Kidney (tissue), 13 donors: ENCODE measurements at regions not wholly inside any gene's neighbourhood (a gene's known extent, or its start where the extent isn't known, plus 50 kb on each side); places are given as distances from the start of the nearest gene placed in this dataset.

Experiments used
- DNase-seq, 5 donors: peaks; one replicate each; pipeline ENCODE4 v3.0.0-alpha.2; 2013 to 2020
- FAIRE-seq: peaks from 2 replicates; lab custom pipeline; 2012; peaks lifted over from hg19 to GRCh38; lab: Jason Lieb, UNC
- H3K27ac ChIP-seq, 2 donors: one replicate each; pipeline ENCODE4 v1.7.0; 2013; ENCODE audit warnings: low read depth in 2 of 2, low read length in 2 of 2, inconsistent platforms in 1 of 2
- H3K27me3 ChIP-seq: one replicate; pipeline ENCODE4 v1.7.1; 2013; ENCODE audit warnings: low read length, inconsistent platforms; ENCODE audit not compliant: control insufficient read depth, insufficient read depth
- H3K36me3 ChIP-seq, 3 donors: one replicate each; pipeline versions ENCODE4 v1.7.0 to v1.7.1; 2013; ENCODE audit warnings: low read length in 3 of 3, control low read depth in 1 of 3, inconsistent platforms in 1 of 3; ENCODE audit not compliant: insufficient read depth in 3 of 3, control insufficient read depth in 2 of 3
- H3K4me1 ChIP-seq, 3 donors: one replicate each; pipeline versions ENCODE4 v1.7.0 to v1.7.1; 2013; ENCODE audit warnings: low read length in 3 of 3, inconsistent platforms in 1 of 3, low read depth in 1 of 3; ENCODE audit not compliant: control insufficient read depth in 2 of 3, insufficient read depth in 2 of 3
- H3K4me3 ChIP-seq, 3 donors: one replicate each; pipeline versions ENCODE4 v1.7.0 to v1.8.1; 2013; ENCODE audit warnings: low read length in 3 of 3, control low read depth in 1 of 3, inconsistent platforms in 1 of 3
- H3K9ac ChIP-seq, 3 donors: one replicate each; pipeline versions ENCODE4 v1.7.0 to v1.7.1; 2013; ENCODE audit warnings: low read length in 3 of 3, control low read depth in 1 of 3, inconsistent platforms in 1 of 3
- H3K9me3 ChIP-seq, 3 donors: one replicate each; pipeline versions ENCODE4 v1.7.0 to v1.7.1; 2013; ENCODE audit warnings: low read length in 3 of 3, control low read depth in 1 of 3, inconsistent platforms in 1 of 3; ENCODE audit not compliant: control insufficient read depth in 2 of 3, insufficient read depth in 1 of 3
- CTCF ChIP-seq: IDR thresholded peaks from 3 replicates; pipeline ENCODE4 v1.5.1; 2012; ENCODE audit warnings: mild to moderate bottlenecking, moderate library complexity, borderline replicate concordance; ENCODE audit not compliant: insufficient read depth; ENCODE audit errors: extremely low read depth
- intact Hi-C: fragments of 100-400 bp; cut with DNase I; formaldehyde crosslinking; loops from one replicate; pipeline ENCODE4 v1.11.1; 2022
- donor health status: control.
- donor health status: control.
- donor health status: control.
- donor health status: control.
- donor health status: control.
- donor health status: DM: yes; HTN: yes; CAD: no.
- donor health status: Normal renal cell carcinoma (clear cell type).

DNA sequence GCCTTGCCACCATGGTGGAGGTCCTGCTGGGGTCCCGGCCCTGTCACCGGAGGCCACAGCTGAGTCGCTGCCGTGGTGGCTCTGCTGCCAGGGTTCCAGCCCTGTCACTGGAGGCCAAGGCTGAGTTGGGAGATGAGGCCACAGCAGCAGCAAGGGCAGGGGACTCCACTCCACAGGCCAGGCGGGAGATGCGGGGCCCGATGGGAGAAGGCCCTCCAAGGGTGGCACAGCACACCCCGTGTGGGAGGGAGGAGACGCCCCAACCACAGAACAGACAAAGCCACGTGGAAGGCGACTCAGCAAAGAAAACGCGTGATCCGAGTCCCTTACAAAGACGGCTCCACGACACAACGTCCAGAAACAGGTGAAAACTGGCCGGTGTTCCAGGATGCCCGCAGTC lies 159.3 kb downstream of the BRD1 start:
- Histone ChIP-seq H3K4me1 (no peaks in the 10 kb centered on the region), H3K27me3 (peaks cover 19% of the 10 kb centered on the region), H3K27ac (no peak overlapping the region), H3K4me3 (no peak overlapping the region), H3K9ac (no peak overlapping the region), H3K9me3 (no peaks in the 10 kb centered on the region), H3K36me3 (no peaks in the 10 kb centered on the region)
- no peak for FAIRE-seq
- intact Hi-C loops: no loop called here
- no peak for TF ChIP-seq CTCF
- peak in 1 of 5 donors; percentile 73 for DNase-seq

- H3K9me3 ChIP-seq: no peaks in the 10 kb centered on the region
- peaks cover 19% of the 10 kb centered on the region for H3K27me3 ChIP-seq
- intact Hi-C loops: no loop called here
- H3K27ac ChIP-seq: peak overlapping the region in 1 of 2 donors; percentile 65
- H3K4me3 ChIP-seq: no peak overlapping the region
- no peak for FAIRE-seq
- TF ChIP-seq CTCF: no peak
- H3K36me3 ChIP-seq: no peaks in the 10 kb centered on the region
- no peak overlapping the region for H3K9ac ChIP-seq
- peak in 3 of 5 donors; percentile 23 to 60 (median 36) for DNase-seq
- no peaks in the 10 kb centered on the region for H3K4me1 ChIP-seq
Observed at GRCh38 chr22:49667236-49667635, 160.4 kb downstream of the BRD1 start.

- no peaks in the 10 kb centered on the region for H3K4me1 ChIP-seq
- H3K27ac ChIP-seq: peak overlapping the region in 1 of 2 donors; percentile 65
- no peak for FAIRE-seq
Observed at GRCh38 chr22:49666146-49666809, 161.4 kb downstream of the BRD1 start.

More at GRCh38 chr22:49666146-49666809, 161.4 kb downstream of the BRD1 start:
- H3K36me3 ChIP-seq: no peaks in the 10 kb centered on the region
- H3K9me3 ChIP-seq: no peaks in the 10 kb centered on the region
- intact Hi-C loops: no loop called here
- no peak overlapping the region for H3K9ac ChIP-seq
- TF ChIP-seq CTCF: no peak
- DNase-seq: peak in 1 of 5 donors; percentile 19
- H3K4me3 ChIP-seq: no peak overlapping the region
- peaks cover 11% of the 10 kb centered on the region for H3K27me3 ChIP-seq
